OCI-LY1 (cell line): ENCODE measurements at regions not wholly inside any gene's neighbourhood (a gene's known extent, or its start where the extent isn't known, plus 50 kb on each side); places are given as distances from the start of the nearest gene placed in this dataset.

Source experiments
- CTCF ChIP-seq: fragments of 200-600 bp; sonication (generic), shearing (Covaris generic); IDR thresholded peaks from 2 replicates; pipeline ENCODE4 v1.5.1; 2017; ENCODE audit warnings: mild to moderate bottlenecking, antibody characterized with exemption, low read length, moderate library complexity, mixed read lengths
- EZH2 ChIP-seq: fragments of 200-600 bp; sonication (generic), shearing (Covaris generic); IDR thresholded peaks from 2 replicates; pipeline ENCODE4 v1.8.0; 2017; ENCODE audit warnings: borderline replicate concordance, mixed run types, mild to moderate bottlenecking, antibody characterized with exemption, low read length, moderate library complexity, mixed read lengths

- no peak for TF ChIP-seq CTCF
- TF ChIP-seq EZH2, result no peak
Measured at GRCh38 chr17:77489893-77490255, 349.1 kb downstream of the SEC14L1 start.
